Neuronal stem cell (in vitro differentiated cells): ENCODE measurements at regions not wholly inside any gene's neighbourhood (a gene's known extent, or its start where the extent isn't known, plus 50 kb on each side); places are given as distances from the start of the nearest gene placed in this dataset.

ENCODE experiments used
- DNase-seq: peaks from one replicate; pipeline ENCODE4 v3.0.0-alpha.2; 2013; ENCODE audit warnings: low spot score
- H2AFZ ChIP-seq: one replicate; pipeline ENCODE4 v1.6.1; 2013; ENCODE audit warnings: mild to moderate bottlenecking, low read length, inconsistent platforms
- H2AK5ac ChIP-seq: 2 replicates; pipeline ENCODE4 v1.6.1; 2013; ENCODE audit warnings: low read depth, mild to moderate bottlenecking, inconsistent platforms, low read length, moderate library complexity, mixed read lengths
- H2BK120ac ChIP-seq: 2 replicates; pipeline ENCODE4 v1.6.1; 2013; ENCODE audit warnings: low read depth, mild to moderate bottlenecking, inconsistent platforms, low read length, moderate library complexity, mixed read lengths
- H2BK12ac ChIP-seq: one replicate; pipeline ENCODE4 v1.6.1; 2013; ENCODE audit warnings: low read length, inconsistent platforms
- H2BK15ac ChIP-seq: 2 replicates; pipeline ENCODE4 v1.6.1; 2013; ENCODE audit warnings: mild to moderate bottlenecking, low read length, inconsistent platforms, mixed read lengths
- H2BK5ac ChIP-seq: one replicate; pipeline ENCODE4 v1.6.1; 2013; ENCODE audit warnings: inconsistent platforms, mild to moderate bottlenecking, low read length, moderate library complexity
- H3K14ac ChIP-seq: one replicate; pipeline ENCODE4 v1.6.1; 2013; ENCODE audit warnings: low read length, inconsistent platforms
- H3K18ac ChIP-seq: 2 replicates; pipeline ENCODE4 v1.6.1; 2013; ENCODE audit warnings: low read length, inconsistent platforms
- H3K23ac ChIP-seq: 2 replicates; pipeline ENCODE4 v1.6.1; 2013; ENCODE audit warnings: low read depth, mild to moderate bottlenecking, mixed read lengths, low read length, inconsistent platforms; ENCODE audit not compliant: poor library complexity
- H3K27ac ChIP-seq: replicated peaks from 3 replicates; pipeline ENCODE4 v1.5.1; 2013; ENCODE audit warnings: low read length, inconsistent platforms
- H3K27me3 ChIP-seq, 3 experiments: 2 replicates each; pipeline ENCODE4 v1.6.1; 2013; ENCODE audit warnings: low read length in 3 of 3, mild to moderate bottlenecking in 2 of 3, inconsistent platforms in 1 of 3, low read depth in 1 of 3, mixed read lengths in 1 of 3, moderate library complexity in 1 of 3; ENCODE audit not compliant: control insufficient read depth in 3 of 3, insufficient read depth in 3 of 3
- H3K36me3 ChIP-seq, 2 donors: replicated peaks in 1 of 2; 2 replicates each; pipeline ENCODE4 v1.6.1; 2013; ENCODE audit warnings: low read length in 2 of 2; ENCODE audit not compliant: control insufficient read depth in 2 of 2, insufficient read depth in 2 of 2
- H3K4ac ChIP-seq: 2 replicates; pipeline ENCODE4 v1.6.1; 2013; ENCODE audit warnings: inconsistent platforms, mild to moderate bottlenecking, low read length, moderate library complexity
- H3K4me1 ChIP-seq, 2 donors: 1 replicate in 1 of 2; 2 replicates in 1 of 2; pipeline ENCODE4 v1.6.1; 2013; ENCODE audit warnings: low read length in 2 of 2, low read depth in 1 of 2; ENCODE audit not compliant: control insufficient read depth in 2 of 2, insufficient read depth in 1 of 2
- H3K4me2 ChIP-seq: one replicate; pipeline ENCODE4 v1.6.1; 2013; ENCODE audit warnings: mild to moderate bottlenecking, low read length, inconsistent platforms; ENCODE audit not compliant: insufficient read depth, poor library complexity, severe bottlenecking
- H3K4me3 ChIP-seq, 2 donors: 2 replicates each; pipeline ENCODE4 v1.5.1; 2013; ENCODE audit warnings: low read length in 2 of 2, mild to moderate bottlenecking in 2 of 2, inconsistent platforms in 1 of 2, moderate library complexity in 1 of 2
- H3K79me1 ChIP-seq: one replicate; pipeline ENCODE4 v1.6.1; 2013; ENCODE audit warnings: low read depth, mild to moderate bottlenecking, inconsistent platforms, low read length, moderate library complexity
- H3K9ac ChIP-seq: one replicate; pipeline ENCODE4 v1.6.1; 2013; ENCODE audit warnings: mild to moderate bottlenecking, low read depth, low read length, inconsistent platforms; ENCODE audit not compliant: poor library complexity
- H3K9me3 ChIP-seq, 2 donors: replicated peaks in 1 of 2; 2 replicates each; pipeline versions ENCODE3 to v1.6.1; 2013; ENCODE audit warnings: low read length in 2 of 2, mild to moderate bottlenecking in 2 of 2, inconsistent platforms in 1 of 2, low read depth in 1 of 2, mixed read lengths in 1 of 2, moderate library complexity in 1 of 2; ENCODE audit not compliant: control insufficient read depth in 2 of 2, insufficient read depth in 1 of 2
- H4K8ac ChIP-seq: one replicate; pipeline ENCODE4 v1.6.1; 2013; ENCODE audit warnings: low read depth, mild to moderate bottlenecking, inconsistent platforms, low read length, moderate library complexity
- H4K91ac ChIP-seq: one replicate; pipeline ENCODE4 v1.6.1; 2013; ENCODE audit warnings: low read length, low read depth, mild to moderate bottlenecking, inconsistent platforms; ENCODE audit not compliant: poor library complexity
- WGBS, 2 donors: extraction: QIAGEN DNeasy Blood & Tissue Kit; methylation state at CpG; one replicate each; pipeline ENCODE4 v1.1.7; 2013; ENCODE audit warnings: missing lambda C conversion rate in 2 of 2, mixed read lengths in 1 of 2; ENCODE audit not compliant: insufficient read length in 2 of 2, insufficient replicate concordance in 1 of 2; ENCODE audit errors: extremely low coverage in 2 of 2; 5-methylcytosine and 5-hydroxymethylcytosine counted together

DNA sequence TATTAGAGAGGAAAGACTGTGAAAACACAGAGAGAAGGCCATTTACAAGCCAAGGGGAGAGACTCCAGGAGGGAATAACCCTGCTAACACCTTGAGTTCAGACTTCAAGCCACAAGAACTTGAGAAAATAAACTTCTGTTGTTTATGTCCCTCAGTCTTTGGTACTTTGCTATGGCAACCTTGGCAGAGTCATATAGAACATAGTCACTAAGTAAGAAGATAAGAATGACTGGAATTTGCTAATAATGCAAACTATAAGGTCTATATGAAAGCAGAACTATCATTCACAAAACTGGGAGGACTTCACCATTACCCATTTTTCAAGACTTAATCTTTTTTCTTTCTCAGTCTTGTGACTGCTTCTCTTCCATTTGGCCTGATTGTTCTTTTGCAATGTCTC, 767.3 kb upstream of the ADAMTS5 start:
- no peak overlapping the region for H2AFZ ChIP-seq
- no peak overlapping the region for H2BK15ac ChIP-seq
- no peak overlapping the region for H3K18ac ChIP-seq
- no peak overlapping the region for H3K4me2 ChIP-seq
- no peak overlapping the region for H3K23ac ChIP-seq
- no peak overlapping the region for H3K27ac ChIP-seq
- H3K79me1 ChIP-seq = no peaks in the 10 kb centered on the region
- no peak overlapping the region for H3K14ac ChIP-seq
- H2BK120ac ChIP-seq = no peak overlapping the region
- H2BK5ac ChIP-seq = no peak overlapping the region
- H3K4ac ChIP-seq = no peak overlapping the region
- no peak for DNase-seq
- H3K4me3 ChIP-seq = no peak overlapping the region
- no peaks in the 10 kb centered on the region for H3K36me3 ChIP-seq
- H3K9ac ChIP-seq = no peak overlapping the region
- no peak overlapping the region for H2BK12ac ChIP-seq
- no peak overlapping the region for H4K91ac ChIP-seq
- no peak overlapping the region for H4K8ac ChIP-seq
- H3K4me1 ChIP-seq = no peaks in the 10 kb centered on the region
- no peak overlapping the region for H2AK5ac ChIP-seq
- H3K9me3 ChIP-seq = no peaks in the 10 kb centered on the region
- H3K27me3 ChIP-seq = no peaks in the 10 kb centered on the region

DNA sequence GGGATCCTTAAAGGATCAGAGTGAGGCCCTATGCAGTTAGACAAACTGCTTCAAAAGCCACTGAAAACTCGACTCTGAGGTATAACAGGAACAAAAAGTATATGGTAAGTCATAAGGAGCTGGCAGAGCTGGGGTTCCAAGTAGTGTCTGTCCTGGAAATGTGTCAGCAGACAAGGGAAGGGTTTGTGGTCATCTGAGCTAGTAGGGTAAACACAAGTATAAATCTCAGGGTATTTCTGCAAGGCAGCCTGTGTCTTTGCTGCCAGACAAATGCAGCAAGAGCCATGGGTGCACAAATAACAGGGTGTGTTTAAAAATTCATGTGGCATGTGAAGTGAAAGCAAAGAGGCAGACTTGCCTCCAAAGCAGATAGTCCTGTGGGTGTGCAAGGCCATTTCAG, 759.0 kb upstream of the ADAMTS5 start:
- H4K91ac ChIP-seq = no peak overlapping the region
- no peak overlapping the region for H3K23ac ChIP-seq
- no peaks in the 10 kb centered on the region for H3K79me1 ChIP-seq
- no peak overlapping the region for H2AK5ac ChIP-seq
- no peaks in the 10 kb centered on the region for H3K4me1 ChIP-seq
- no peak overlapping the region for H2BK12ac ChIP-seq
- H3K4me2 ChIP-seq = no peak overlapping the region
- no peak overlapping the region for H3K27ac ChIP-seq
- H3K36me3 ChIP-seq = no peaks in the 10 kb centered on the region
- no peak overlapping the region for H3K14ac ChIP-seq
- no CpG with 5 or more reads among the region's 1 CpG for WGBS, 2 donors
- no peak overlapping the region for H3K9ac ChIP-seq
- DNase-seq = no peak
- no peak overlapping the region for H2BK120ac ChIP-seq
- no peaks in the 10 kb centered on the region for H3K9me3 ChIP-seq
- H2AFZ ChIP-seq = no peak overlapping the region
- no peak overlapping the region for H3K4me3 ChIP-seq
- H3K4ac ChIP-seq = no peak overlapping the region
- H2BK5ac ChIP-seq = no peak overlapping the region
- H4K8ac ChIP-seq = no peak overlapping the region
- no peaks in the 10 kb centered on the region for H3K27me3 ChIP-seq
- H2BK15ac ChIP-seq = no peak overlapping the region
- H3K18ac ChIP-seq = no peak overlapping the region

DNA sequence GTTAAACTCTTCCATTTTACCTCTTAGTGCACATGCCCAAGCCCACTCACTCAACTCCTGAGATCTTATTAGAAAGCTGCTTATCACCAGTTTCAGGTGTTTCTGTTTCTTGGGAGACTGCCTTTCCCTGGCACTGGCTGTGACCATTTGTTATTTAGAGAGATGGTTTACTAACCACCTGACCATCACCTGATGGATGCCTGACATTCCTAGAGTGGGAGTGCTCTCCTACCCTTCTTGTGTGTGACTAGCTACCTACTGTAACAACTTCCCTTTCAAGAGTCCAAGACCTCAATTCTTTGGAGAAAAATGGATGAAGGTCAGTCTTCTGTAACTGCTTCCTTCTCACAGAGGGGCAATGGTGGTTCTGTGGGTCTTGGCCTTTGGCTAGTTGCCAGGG, 755.2 kb upstream of the ADAMTS5 start:
- Histone ChIP-seq H4K91ac (no peak overlapping the region), H3K4ac (no peak overlapping the region), H2BK15ac (no peak overlapping the region), H2AFZ (no peak overlapping the region), H4K8ac (no peak overlapping the region), H3K36me3 (no peaks in the 10 kb centered on the region), H3K4me3 (no peak overlapping the region), H2AK5ac (no peak overlapping the region), H3K79me1 (no peaks in the 10 kb centered on the region), H2BK12ac (no peak overlapping the region), H3K4me2 (no peak overlapping the region), H3K4me1 (no peaks in the 10 kb centered on the region), H3K18ac (no peak overlapping the region), H2BK5ac (no peak overlapping the region), H3K9me3 (no peaks in the 10 kb centered on the region), H3K27ac (no peak overlapping the region), H3K27me3 (no peaks in the 10 kb centered on the region), H3K14ac (no peak overlapping the region), H3K9ac (no peak overlapping the region), H2BK120ac (no peak overlapping the region), H3K23ac (no peak overlapping the region)
- DNase-seq = no peak

DNA sequence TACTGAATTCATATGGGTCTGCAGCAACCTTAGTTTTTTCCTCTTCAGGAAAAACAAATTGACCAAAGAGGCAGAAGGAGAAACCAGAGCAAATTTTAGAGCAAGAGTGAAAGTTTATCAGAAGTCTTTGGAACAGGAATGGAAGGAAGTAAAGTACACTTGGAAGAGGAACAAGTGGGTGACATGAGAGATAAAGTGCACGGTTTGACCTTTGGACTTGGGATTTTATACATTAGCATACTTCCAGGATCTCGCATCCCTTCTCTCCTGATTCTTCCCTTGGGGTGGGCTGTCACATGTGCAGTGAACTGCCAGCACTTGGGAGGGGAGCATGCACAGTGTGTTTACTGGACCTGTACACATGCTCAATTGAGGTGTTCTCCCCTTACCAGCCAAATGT, 754.8 kb upstream of the ADAMTS5 start:
- no peak overlapping the region for H3K18ac ChIP-seq
- H3K79me1 ChIP-seq = no peaks in the 10 kb centered on the region
- no peak overlapping the region for H4K91ac ChIP-seq
- no peaks in the 10 kb centered on the region for H3K4me1 ChIP-seq
- H2BK120ac ChIP-seq = no peak overlapping the region
- H2AK5ac ChIP-seq = no peak overlapping the region
- H3K4ac ChIP-seq = no peak overlapping the region
- no peak overlapping the region for H3K23ac ChIP-seq
- H3K27me3 ChIP-seq = no peaks in the 10 kb centered on the region
- DNase-seq = no peak
- no peaks in the 10 kb centered on the region for H3K9me3 ChIP-seq
- no peak overlapping the region for H2BK5ac ChIP-seq
- H2BK15ac ChIP-seq = no peak overlapping the region
- no peak overlapping the region for H2BK12ac ChIP-seq
- no peak overlapping the region for H3K4me3 ChIP-seq
- WGBS, 2 donors = no CpG with 5 or more reads among the region's 2 CpGs
- H3K9ac ChIP-seq = no peak overlapping the region
- H4K8ac ChIP-seq = no peak overlapping the region
- H3K36me3 ChIP-seq = no peaks in the 10 kb centered on the region
- H2AFZ ChIP-seq = no peak overlapping the region
- H3K27ac ChIP-seq = no peak overlapping the region
- no peak overlapping the region for H3K4me2 ChIP-seq
- H3K14ac ChIP-seq = no peak overlapping the region
